ENCODE measurements at regions not wholly inside any gene's neighbourhood (a gene's known extent, or its start where the extent isn't known, plus 50 kb on each side); places are given as distances from the start of the nearest gene placed in this dataset.
"Not testable (repeated sequence)": the region's sequence is repeated elsewhere in the genome, so short reads cannot be mapped to it uniquely, and the experiment has no call there.

DNA sequence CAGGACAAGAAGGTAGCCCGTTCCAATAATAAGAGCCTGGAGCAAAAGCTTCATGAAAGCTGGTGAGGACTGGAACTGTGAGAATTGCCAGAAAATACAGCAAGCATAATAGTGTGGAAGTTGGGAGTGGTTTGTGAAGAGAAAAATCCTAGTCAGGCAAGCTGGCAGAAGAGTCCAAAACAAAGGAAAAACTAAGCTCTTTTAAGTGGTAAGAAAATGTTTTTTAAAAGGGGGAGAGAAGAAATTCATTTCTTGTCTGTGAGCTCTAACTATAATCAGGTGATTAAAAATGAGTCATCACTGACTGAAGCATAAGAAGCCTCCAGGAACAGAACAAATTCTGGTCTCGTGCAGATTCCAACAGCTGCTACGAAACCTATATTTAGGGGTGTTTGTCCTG is 102.6 kb downstream of the CAAP1 start:
- Mint-ChIP-seq H3K4me3 (no peak overlapping the region), H3K27me3 (peaks cover 0 to 5% of the 10 kb centered on the region in 2 donors), H3K4me1 (ENCODE audit: low read depth in 2 of 2) (no peaks in the 10 kb centered on the region), H3K36me3 (ENCODE audit: insufficient read depth) (no peaks in the 10 kb centered on the region), H3K9me3 (peaks cover 1 to 5% of the 10 kb centered on the region in 2 donors), H3K27ac (no peak overlapping the region)
- DNase-seq: no peak
- no peak for ATAC-seq (replicated peaks)

- H3K4me3 Mint-ChIP-seq: no peak overlapping the region
- H3K4me1 Mint-ChIP-seq (ENCODE audit: low read depth in 2 of 2): no peaks in the 10 kb centered on the region
- no peak for DNase-seq
- no peaks in the 10 kb centered on the region for H3K9me3 Mint-ChIP-seq
- peaks cover 0 to 10% of the 10 kb centered on the region in 2 donors for H3K27me3 Mint-ChIP-seq
- no peak for ATAC-seq (replicated peaks)
- H3K36me3 Mint-ChIP-seq (ENCODE audit: insufficient read depth): no peaks in the 10 kb centered on the region
- no peak overlapping the region for H3K27ac Mint-ChIP-seq
Observed at GRCh38 chr9:26786564-26786963, 106.0 kb downstream of the CAAP1 start.

DNA sequence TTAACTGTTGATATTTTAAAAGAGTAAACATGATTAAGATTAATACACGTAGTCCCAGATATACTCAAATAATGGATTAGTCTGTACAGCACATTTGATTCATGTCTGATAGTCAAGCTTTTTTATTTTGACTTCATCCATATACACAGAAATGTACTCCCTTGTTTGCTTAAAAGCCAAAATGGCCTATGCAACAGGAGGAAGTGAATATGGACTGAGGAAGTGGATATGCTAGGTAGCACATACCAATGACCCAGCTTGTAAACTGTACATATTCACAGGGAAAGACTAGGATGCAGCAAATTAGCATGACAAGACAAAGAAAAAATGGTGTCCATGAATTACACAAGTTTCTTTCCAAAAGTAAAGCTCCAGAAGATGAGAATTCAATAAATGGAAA is 109.7 kb downstream of the CAAP1 start:
- Mint-ChIP-seq H3K36me3 (ENCODE audit: insufficient read depth) (no peaks in the 10 kb centered on the region), H3K4me1 (ENCODE audit: low read depth in 2 of 2) (no peaks in the 10 kb centered on the region), H3K27ac (no peak overlapping the region), H3K9me3 (peaks cover 0 to 3% of the 10 kb centered on the region in 2 donors), H3K4me3 (no peak overlapping the region), H3K27me3 (peaks cover 0 to 10% of the 10 kb centered on the region in 2 donors)
- ATAC-seq (replicated peaks): no peak
- DNase-seq: no peak

DNA sequence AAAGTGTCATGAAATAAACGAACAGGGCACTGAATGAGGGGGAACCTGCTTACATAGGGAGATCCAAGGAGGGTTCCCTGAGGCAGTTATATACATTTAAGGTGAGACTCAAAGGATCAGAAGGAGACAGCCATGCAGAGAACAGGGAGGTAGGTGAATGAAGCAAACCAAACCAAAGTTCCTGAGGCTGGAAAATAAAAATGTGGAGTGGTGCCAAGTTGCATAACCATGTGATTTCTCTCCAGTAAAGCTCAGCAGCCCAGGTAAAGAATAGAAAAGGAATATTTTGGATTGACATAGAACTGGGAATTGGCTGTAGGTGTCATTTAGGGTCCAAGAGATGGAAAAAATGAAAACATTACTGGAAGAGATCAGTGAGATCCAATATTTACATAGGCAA is 110.7 kb downstream of the CAAP1 start:
- Mint-ChIP-seq H3K9me3 (peaks cover 0 to 3% of the 10 kb centered on the region in 2 donors), H3K4me1 (ENCODE audit: low read depth in 2 of 2) (no peaks in the 10 kb centered on the region)

GRCh38 chr9:26780307-26780706 is 112.3 kb downstream of the CAAP1 start:
- not testable (repeated sequence) for H3K36me3 Mint-ChIP-seq (ENCODE audit: insufficient read depth); DNase-seq

More for the DNA sequence above, 110.7 kb downstream of the CAAP1 start:
- DNase-seq: no peak
- peaks cover 0 to 7% of the 10 kb centered on the region in 2 donors for H3K27me3 Mint-ChIP-seq
- no peaks in the 10 kb centered on the region for H3K36me3 Mint-ChIP-seq (ENCODE audit: insufficient read depth)
- no peak overlapping the region for H3K4me3 Mint-ChIP-seq
- no peak for ATAC-seq (replicated peaks)
- H3K27ac Mint-ChIP-seq: no peak overlapping the region

DNA sequence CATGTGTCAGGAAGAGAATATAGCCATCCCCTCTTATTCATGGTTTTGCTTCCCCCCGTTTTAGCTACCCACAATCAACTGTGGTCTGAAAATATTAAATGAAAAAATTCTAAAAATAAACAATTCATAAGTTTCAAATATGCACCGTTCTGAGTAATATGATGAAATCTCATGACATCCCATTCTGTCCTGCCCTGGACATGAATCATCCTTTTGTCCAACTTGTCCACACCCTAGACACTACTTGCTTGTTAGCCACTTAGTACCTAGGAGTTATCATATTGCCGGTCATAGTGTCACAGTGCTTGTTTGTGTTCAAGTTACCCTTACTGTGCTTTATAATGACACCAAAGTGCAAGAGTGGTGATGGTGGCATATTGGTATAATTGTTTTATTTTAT is 113.5 kb downstream of the CAAP1 start:
- H3K36me3 Mint-ChIP-seq (ENCODE audit: insufficient read depth): peaks cover 5% of the 10 kb centered on the region
- H3K4me1 Mint-ChIP-seq (ENCODE audit: low read depth in 2 of 2): no peaks in the 10 kb centered on the region
- no peak for DNase-seq
- peaks cover 0 to 5% of the 10 kb centered on the region in 2 donors for H3K27me3 Mint-ChIP-seq
- H3K27ac Mint-ChIP-seq: no peak overlapping the region
- H3K4me3 Mint-ChIP-seq: no peak overlapping the region
- peaks cover 0 to 3% of the 10 kb centered on the region in 2 donors for H3K9me3 Mint-ChIP-seq
- no peak for ATAC-seq (replicated peaks)

More at GRCh38 chr9:26780307-26780706, 112.3 kb downstream of the CAAP1 start:
- not testable (repeated sequence) for H3K27me3 Mint-ChIP-seq; H3K4me1 Mint-ChIP-seq (ENCODE audit: low read depth in 2 of 2); ATAC-seq (replicated peaks); H3K4me3 Mint-ChIP-seq; H3K27ac Mint-ChIP-seq; H3K9me3 Mint-ChIP-seq

DNA sequence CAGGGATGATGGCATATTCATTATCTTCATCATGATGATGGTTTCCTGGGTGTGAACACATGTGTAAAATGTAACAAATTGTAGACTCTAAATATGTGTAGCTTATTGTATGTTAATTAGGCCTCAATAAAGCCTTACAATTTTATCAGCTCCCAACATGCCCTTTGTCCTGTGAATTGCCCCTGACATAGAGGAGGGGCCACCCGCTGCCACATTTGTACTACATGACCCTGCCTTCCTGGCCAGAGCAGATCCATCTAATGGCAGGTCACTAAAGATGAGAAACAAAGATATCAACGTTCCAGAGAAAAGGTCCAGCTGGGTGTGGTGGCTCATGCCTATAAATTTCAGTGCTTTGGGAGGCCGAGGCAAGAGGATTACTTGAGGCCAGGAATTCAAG is 117.2 kb downstream of the CAAP1 start:
- H3K4me3 Mint-ChIP-seq: no peak overlapping the region
- no peak for DNase-seq
- no peak for ATAC-seq (replicated peaks)
- H3K27me3 Mint-ChIP-seq: no peaks in the 10 kb centered on the region
- peaks cover 5% of the 10 kb centered on the region for H3K36me3 Mint-ChIP-seq (ENCODE audit: insufficient read depth)
- peaks cover 0 to 4% of the 10 kb centered on the region in 2 donors for H3K9me3 Mint-ChIP-seq
- H3K4me1 Mint-ChIP-seq (ENCODE audit: low read depth in 2 of 2): no peaks in the 10 kb centered on the region
- H3K27ac Mint-ChIP-seq: no peak overlapping the region

DNA sequence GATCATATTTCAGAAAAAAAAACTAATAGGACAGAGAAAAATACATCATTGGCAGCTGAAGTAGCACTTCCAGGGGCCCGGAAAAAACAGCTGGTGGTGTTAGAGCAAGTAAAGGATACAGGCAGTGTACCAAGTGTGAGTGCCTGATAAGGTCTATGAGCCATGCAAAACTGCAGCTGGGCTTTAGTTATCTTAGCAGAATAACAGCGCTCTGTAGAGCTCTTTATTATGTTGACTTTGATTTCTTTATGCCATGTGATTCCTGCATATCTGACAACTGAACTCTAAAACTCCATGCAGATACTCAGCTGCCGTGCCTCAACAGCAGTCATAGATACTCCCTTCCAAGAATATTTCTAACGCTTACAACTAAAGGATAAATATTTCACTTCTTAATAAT is 119.5 kb downstream of the CAAP1 start:
- DNase-seq (no peak), ATAC-seq (replicated peaks) (no peak)
- Mint-ChIP-seq H3K36me3 (ENCODE audit: insufficient read depth) (peaks cover 5% of the 10 kb centered on the region), H3K9me3 (peaks cover 0 to 2% of the 10 kb centered on the region in 2 donors), H3K4me3 (no peak overlapping the region), H3K27me3 (no peaks in the 10 kb centered on the region), H3K27ac (no peak overlapping the region), H3K4me1 (ENCODE audit: low read depth in 2 of 2) (no peaks in the 10 kb centered on the region)

- Mint-ChIP-seq H3K27ac (no peak overlapping the region), H3K4me1 (ENCODE audit: low read depth in 2 of 2) (no peaks in the 10 kb centered on the region), H3K36me3 (ENCODE audit: insufficient read depth) (peaks cover 5% of the 10 kb centered on the region), H3K27me3 (peaks cover 0 to 5% of the 10 kb centered on the region in 2 donors), H3K9me3 (peaks cover 0 to 2% of the 10 kb centered on the region in 2 donors), H3K4me3 (no peak overlapping the region)
- ATAC-seq (replicated peaks) (no peak), DNase-seq (no peak)
Observed at GRCh38 chr9:26770821-26771220, 121.8 kb downstream of the CAAP1 start.

- Mint-ChIP-seq H3K36me3 (ENCODE audit: insufficient read depth) (no peaks in the 10 kb centered on the region), H3K27ac (no peak overlapping the region), H3K4me1 (ENCODE audit: low read depth in 2 of 2) (no peaks in the 10 kb centered on the region), H3K4me3 (no peak overlapping the region), H3K9me3 (peaks cover 0 to 2% of the 10 kb centered on the region in 2 donors), H3K27me3 (peaks cover 8 to 12% of the 10 kb centered on the region in 2 donors)
- ATAC-seq (replicated peaks): no peak
- no peak for DNase-seq
Observed at GRCh38 chr9:26768145-26768544, 124.5 kb downstream of the CAAP1 start.

GRCh38 chr9:26760675-26761074 is 131.9 kb downstream of the CAAP1 start:
- DNase-seq: no peak
- H3K27ac Mint-ChIP-seq: no peak overlapping the region
- ATAC-seq (replicated peaks): no peak
- H3K36me3 Mint-ChIP-seq (ENCODE audit: insufficient read depth): no peaks in the 10 kb centered on the region
- no peak overlapping the region for H3K4me3 Mint-ChIP-seq
- peaks cover 11 to 13% of the 10 kb centered on the region in 2 donors for H3K27me3 Mint-ChIP-seq
- H3K4me1 Mint-ChIP-seq (ENCODE audit: low read depth in 2 of 2): no peaks in the 10 kb centered on the region
- H3K9me3 Mint-ChIP-seq: no peaks in the 10 kb centered on the region

DNA sequence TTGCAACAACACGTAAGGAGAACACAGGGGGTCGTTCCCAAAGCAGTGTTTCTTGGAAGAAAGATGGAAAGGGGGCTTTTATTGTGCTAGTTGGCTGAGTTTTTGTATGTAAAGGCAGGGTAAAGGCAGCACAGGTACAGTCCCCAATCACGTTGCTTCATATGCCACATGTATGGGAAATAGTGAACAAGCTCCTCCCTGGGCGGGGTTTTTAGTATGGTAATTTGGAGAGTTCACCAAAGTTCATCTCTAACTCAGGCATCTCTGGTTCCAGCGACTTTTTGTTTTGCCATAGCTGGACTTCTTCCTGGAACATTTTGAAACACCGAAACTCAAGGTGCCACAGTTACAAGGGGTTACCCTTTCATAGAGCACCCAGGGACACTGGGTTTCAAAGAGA is 133.9 kb downstream of the CAAP1 start:
- no peaks in the 10 kb centered on the region for H3K4me1 Mint-ChIP-seq (ENCODE audit: low read depth in 2 of 2)
- H3K36me3 Mint-ChIP-seq (ENCODE audit: insufficient read depth): no peaks in the 10 kb centered on the region
- H3K27ac Mint-ChIP-seq: no peak overlapping the region
- no peaks in the 10 kb centered on the region for H3K9me3 Mint-ChIP-seq
- DNase-seq: no peak
- H3K4me3 Mint-ChIP-seq: no peak overlapping the region
- peaks cover 7 to 9% of the 10 kb centered on the region in 2 donors for H3K27me3 Mint-ChIP-seq
- ATAC-seq (replicated peaks): no peak

- no peaks in the 10 kb centered on the region for H3K36me3 Mint-ChIP-seq (ENCODE audit: insufficient read depth)
- ATAC-seq (replicated peaks) (no peak), DNase-seq (no peak)
- no peaks in the 10 kb centered on the region for H3K9me3 Mint-ChIP-seq
- H3K4me1 Mint-ChIP-seq (ENCODE audit: low read depth in 2 of 2): no peaks in the 10 kb centered on the region
- no peak overlapping the region for H3K27ac Mint-ChIP-seq
- H3K4me3 Mint-ChIP-seq: no peak overlapping the region
- H3K27me3 Mint-ChIP-seq: peaks cover 0 to 7% of the 10 kb centered on the region in 2 donors
Observed at GRCh38 chr9:26756881-26757280, 135.7 kb downstream of the CAAP1 start.

- H3K9me3 Mint-ChIP-seq: no peaks in the 10 kb centered on the region
- no peaks in the 10 kb centered on the region for H3K36me3 Mint-ChIP-seq (ENCODE audit: insufficient read depth)
- peaks cover 0 to 2% of the 10 kb centered on the region in 2 donors for H3K27me3 Mint-ChIP-seq
- ATAC-seq (replicated peaks) (no peak), DNase-seq (no peak)
- H3K27ac Mint-ChIP-seq: no peak overlapping the region
- H3K4me3 Mint-ChIP-seq: no peak overlapping the region
- peaks cover 0 to 4% of the 10 kb centered on the region in 2 donors for H3K4me1 Mint-ChIP-seq (ENCODE audit: low read depth in 2 of 2)
Observed at GRCh38 chr9:26755476-26755875, 137.1 kb downstream of the CAAP1 start.

Measured in effector memory CD8-positive, alpha-beta T cell (primary cell).